ENCODE measurements at regions not wholly inside any gene's neighbourhood (a gene's known extent, or its start where the extent isn't known, plus 50 kb on each side); places are given as distances from the start of the nearest gene placed in this dataset.

DNA sequence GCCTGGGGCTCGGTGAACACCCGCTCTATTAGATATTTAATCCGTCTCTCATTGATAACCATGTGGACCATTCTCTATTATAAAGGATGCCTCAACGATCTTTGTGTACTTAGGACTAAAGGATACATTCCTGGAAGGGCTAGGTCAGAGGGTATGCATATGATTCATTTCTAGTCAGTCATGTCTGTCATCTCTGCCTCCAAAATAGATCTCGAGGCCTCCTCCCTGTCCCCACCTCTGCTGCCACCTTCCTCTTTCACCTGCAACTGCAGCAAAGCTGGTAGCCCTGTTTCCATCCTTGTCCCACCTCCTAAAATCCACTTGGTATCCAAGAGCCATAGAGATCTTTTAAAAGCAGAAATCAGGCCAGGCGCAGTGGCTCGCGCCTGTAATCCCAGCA, 121.5 kb downstream of the KATNIP start:
- TF ChIP-seq PBX3 (IDR thresholded peaks at IDR 0.05) (no peak), EZH2phosphoT487 (IDR thresholded peaks at IDR 0.05; ENCODE audit: borderline replicate concordance, low read depth) (no peak), EP300 (IDR thresholded peaks at IDR 0.05; ENCODE audit: borderline replicate concordance in 1 of 2, low read depth in 1 of 2, low read length in 1 of 2) (no peak), TAF1 (IDR thresholded peaks at IDR 0.05; ENCODE audit: borderline replicate concordance, low read depth, low read length) (no peak), IRF3 (IDR thresholded peaks at IDR 0.05; ENCODE audit: low read depth, low read length) (no peak), GATA2 (CRISPR knock-in tag; IDR thresholded peaks at IDR 0.05) (no peak), REST (IDR thresholded peaks at IDR 0.05; ENCODE audit: low read depth, low read length) (no peak), FOXJ3 (CRISPR knock-in tag; IDR thresholded peaks at IDR 0.05) (no peak)
- TF ChIP-seq, protein P1, sequence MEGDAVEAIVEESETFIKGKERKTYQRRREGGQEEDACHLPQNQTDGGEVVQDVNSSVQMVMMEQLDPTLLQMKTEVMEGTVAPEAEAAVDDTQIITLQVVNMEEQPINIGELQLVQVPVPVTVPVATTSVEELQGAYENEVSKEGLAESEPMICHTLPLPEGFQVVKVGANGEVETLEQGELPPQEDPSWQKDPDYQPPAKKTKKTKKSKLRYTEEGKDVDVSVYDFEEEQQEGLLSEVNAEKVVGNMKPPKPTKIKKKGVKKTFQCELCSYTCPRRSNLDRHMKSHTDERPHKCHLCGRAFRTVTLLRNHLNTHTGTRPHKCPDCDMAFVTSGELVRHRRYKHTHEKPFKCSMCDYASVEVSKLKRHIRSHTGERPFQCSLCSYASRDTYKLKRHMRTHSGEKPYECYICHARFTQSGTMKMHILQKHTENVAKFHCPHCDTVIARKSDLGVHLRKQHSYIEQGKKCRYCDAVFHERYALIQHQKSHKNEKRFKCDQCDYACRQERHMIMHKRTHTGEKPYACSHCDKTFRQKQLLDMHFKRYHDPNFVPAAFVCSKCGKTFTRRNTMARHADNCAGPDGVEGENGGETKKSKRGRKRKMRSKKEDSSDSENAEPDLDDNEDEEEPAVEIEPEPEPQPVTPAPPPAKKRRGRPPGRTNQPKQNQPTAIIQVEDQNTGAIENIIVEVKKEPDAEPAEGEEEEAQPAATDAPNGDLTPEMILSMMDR (IDR thresholded peaks at IDR 0.05), result no peak

Measured in SK-N-SH (cell line).